ENCODE measurements at regions not wholly inside any gene's neighbourhood (a gene's known extent, or its start where the extent isn't known, plus 50 kb on each side); places are given as distances from the start of the nearest gene placed in this dataset.

DNA sequence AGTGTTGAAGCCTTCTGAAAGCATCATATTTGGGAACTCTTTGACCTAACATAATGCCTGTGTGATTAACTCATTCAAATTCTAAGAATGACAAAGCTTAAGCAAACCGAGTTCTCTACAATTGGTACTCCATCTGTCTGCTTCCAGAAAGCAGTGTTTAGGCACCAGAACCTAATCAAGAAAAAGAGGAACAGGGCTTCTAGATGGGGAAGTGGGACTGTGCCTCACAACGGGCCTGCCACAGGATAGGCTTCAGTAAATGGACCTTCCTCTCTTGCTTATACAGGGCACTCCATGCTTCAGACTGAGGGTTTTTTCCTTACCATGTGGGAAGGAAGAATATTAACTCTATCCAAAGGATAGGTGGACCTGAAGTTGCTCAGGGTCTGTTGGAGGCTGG is 808.1 kb downstream of the XPNPEP1 start:
- TF ChIP-seq, protein P1, sequence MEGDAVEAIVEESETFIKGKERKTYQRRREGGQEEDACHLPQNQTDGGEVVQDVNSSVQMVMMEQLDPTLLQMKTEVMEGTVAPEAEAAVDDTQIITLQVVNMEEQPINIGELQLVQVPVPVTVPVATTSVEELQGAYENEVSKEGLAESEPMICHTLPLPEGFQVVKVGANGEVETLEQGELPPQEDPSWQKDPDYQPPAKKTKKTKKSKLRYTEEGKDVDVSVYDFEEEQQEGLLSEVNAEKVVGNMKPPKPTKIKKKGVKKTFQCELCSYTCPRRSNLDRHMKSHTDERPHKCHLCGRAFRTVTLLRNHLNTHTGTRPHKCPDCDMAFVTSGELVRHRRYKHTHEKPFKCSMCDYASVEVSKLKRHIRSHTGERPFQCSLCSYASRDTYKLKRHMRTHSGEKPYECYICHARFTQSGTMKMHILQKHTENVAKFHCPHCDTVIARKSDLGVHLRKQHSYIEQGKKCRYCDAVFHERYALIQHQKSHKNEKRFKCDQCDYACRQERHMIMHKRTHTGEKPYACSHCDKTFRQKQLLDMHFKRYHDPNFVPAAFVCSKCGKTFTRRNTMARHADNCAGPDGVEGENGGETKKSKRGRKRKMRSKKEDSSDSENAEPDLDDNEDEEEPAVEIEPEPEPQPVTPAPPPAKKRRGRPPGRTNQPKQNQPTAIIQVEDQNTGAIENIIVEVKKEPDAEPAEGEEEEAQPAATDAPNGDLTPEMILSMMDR (IDR thresholded peaks at IDR 0.05 in 8 of 11, conservative IDR thresholded peaks at IDR 0.05 in 3 of 11) = no peak
- TF ChIP-seq POLR2A (IDR thresholded peaks at IDR 0.05) = no peak

Data from spleen (tissue), 7 donors.